GM12878 (cell line): ENCODE measurements at regions not wholly inside any gene's neighbourhood (a gene's known extent, or its start where the extent isn't known, plus 50 kb on each side); places are given as distances from the start of the nearest gene placed in this dataset.

Experiments
- ATAC-seq: fragments of 200-7000 bp; cut with Tn5 transposase; 3 replicates; pipeline ENCODE4 v1.9.1; 2020; ENCODE audit warnings: mild to moderate bottlenecking, moderate library complexity
- BruUV-seq: library from RNA; stranded (reverse); fragments of 400-500 nt; replicated peaks from 2 replicates; lab custom pipeline; 2021; lab: Mats Ljungman, UMichigan
- CTCF ChIA-PET: fragments of 300-600 bp; sonication (Branson Sonifier 250); formaldehyde crosslinking; extraction: SDS; loops from one replicate; lab custom pipeline; 2021; ENCODE audit warnings: inconsistent platforms; lab: Yijun Ruan, JAX
- POLR2A ChIA-PET: fragments of 350-600 bp; formaldehyde crosslinking; extraction: SDS; loops from one replicate; lab custom pipeline; 2021; ENCODE audit warnings: inconsistent platforms; lab: Charles Lee
- RAD21 ChIA-PET: fragments of 300-600 bp; sonication (Branson Sonifier 250); formaldehyde crosslinking; loops from one replicate; lab custom pipeline; 2023; ENCODE audit warnings: antibody characterized with exemption; ENCODE audit not compliant: unreplicated experiment; lab: Charles Lee
- SMC1A ChIA-PET: fragments of 300-600 bp; sonication (Branson Sonifier 250); formaldehyde crosslinking; loops from one replicate; lab custom pipeline; 2023; ENCODE audit not compliant: unreplicated experiment, uncharacterized antibody; lab: Charles Lee
- DNase-seq: peaks from one replicate; pipeline ENCODE4 v3.0.0-alpha.2; 2011; ENCODE audit warnings: low read depth, low spot score
- FAIRE-seq: peaks from 3 replicates; lab custom pipeline; 2011; peaks lifted over from hg19 to GRCh38; lab: Jason Lieb, UNC
- H2AFZ ChIP-seq: 2 replicates; pipeline ENCODE4 v1.6.0; 2011; ENCODE audit warnings: low read depth, low read length, control low read depth; ENCODE audit not compliant: control insufficient read depth
- H3K27ac ChIP-seq: 2 replicates; pipeline ENCODE4 v1.5.1; 2011; ENCODE audit warnings: control low read depth; ENCODE audit not compliant: control insufficient read depth, insufficient read depth
- H3K27me3 ChIP-seq, 2 experiments: replicated peaks in 1 of 2; 2 replicates each; pipeline versions ENCODE4 v1.6.0 to v1.6.1; 2011; ENCODE audit warnings: low read length in 1 of 2; ENCODE audit not compliant: control insufficient read depth in 2 of 2, insufficient read depth in 2 of 2
- H3K36me3 ChIP-seq, 2 experiments: 2 replicates each; pipeline ENCODE4 v1.5.1; 2011; ENCODE audit warnings: low read length in 1 of 2; ENCODE audit not compliant: control insufficient read depth in 2 of 2, insufficient read depth in 2 of 2
- H3K4me1 ChIP-seq: 2 replicates; pipeline ENCODE4 v1.6.1; 2011; ENCODE audit warnings: mild to moderate bottlenecking, low read length, moderate library complexity, mixed read lengths; ENCODE audit not compliant: control insufficient read depth, insufficient read depth
- H3K4me2 ChIP-seq: 2 replicates; pipeline ENCODE4 v1.6.0; 2011; ENCODE audit warnings: control low read depth; ENCODE audit not compliant: control insufficient read depth, insufficient read depth
- H3K4me3 ChIP-seq: fragments of 200-600 bp; sonication (generic); 2 replicates; pipeline ENCODE4 v1.5.1; 2016
- H3K79me2 ChIP-seq: 2 replicates; pipeline ENCODE4 v1.6.0; 2011; ENCODE audit warnings: low read length; ENCODE audit not compliant: control insufficient read depth, insufficient read depth
- H3K9ac ChIP-seq: 2 replicates; pipeline ENCODE4 v1.8.0; 2011; ENCODE audit warnings: low read length, control low read depth, mixed read lengths; ENCODE audit not compliant: control insufficient read depth, insufficient read depth
- H3K9me3 ChIP-seq: replicated peaks from 3 replicates; pipeline ENCODE4 v1.5.1; 2011; ENCODE audit warnings: mild to moderate bottlenecking, low read length; ENCODE audit not compliant: control insufficient read depth, insufficient read depth
- H4K20me1 ChIP-seq: 2 replicates; pipeline ENCODE4 v1.6.0; 2011; ENCODE audit not compliant: control insufficient read depth, insufficient read depth
- ATF2 ChIP-seq: IDR thresholded peaks from 2 replicates; pipeline ENCODE4 v1.6.1; 2012; ENCODE audit warnings: low read length, inconsistent platforms
- BHLHE40 ChIP-seq, 2 experiments: fragments of 450-650 bp in 1 of 2; IDR thresholded peaks; 2 replicates each; pipeline ENCODE4 v1.6.1; 2011 to 2017; ENCODE audit warnings: low read depth in 2 of 2, borderline replicate concordance in 1 of 2, improper control_type of control experiment in 1 of 2, low read length in 1 of 2, mild to moderate bottlenecking in 1 of 2
- CHD1 ChIP-seq: IDR thresholded peaks from 2 replicates; pipeline ENCODE4 v1.6.1; 2012; ENCODE audit warnings: low read depth, low read length, improper control_type of control experiment
- PBX3 ChIP-seq: IDR thresholded peaks from 2 replicates; pipeline ENCODE4 v1.6.1; 2011; ENCODE audit warnings: mild to moderate bottlenecking, low read depth, low read length, moderate library complexity; ENCODE audit not compliant: insufficient replicate concordance
- RAD51 ChIP-seq: fragments of 450-650 bp; IDR thresholded peaks from 2 replicates; pipeline ENCODE4 v1.6.1; 2016; ENCODE audit warnings: moderate library complexity, mild to moderate bottlenecking, inconsistent platforms
- SIX5 ChIP-seq: IDR thresholded peaks from 2 replicates; pipeline ENCODE4 v1.6.1; 2011; ENCODE audit warnings: mild to moderate bottlenecking, low read depth, low read length, moderate library complexity; ENCODE audit not compliant: severe bottlenecking
- SMAD5 ChIP-seq: IDR thresholded peaks from 2 replicates; pipeline ENCODE4 v1.6.1; 2016; ENCODE audit warnings: antibody characterized with exemption, low read depth
- ZNF274 ChIP-seq: IDR thresholded peaks from one replicate; pipeline ENCODE4 v1.8.0; 2011; ENCODE audit not compliant: insufficient read length, insufficient read depth
- WGBS: methylation state at CpG from one replicate; pipeline ENCODE4 v1.1.6; 2016; ENCODE audit warnings: low lambda C conversion rate; ENCODE audit not compliant: insufficient replicate concordance, insufficient coverage; ENCODE audit errors: missing lambda C conversion rate; 5-methylcytosine and 5-hydroxymethylcytosine counted together
- in situ Hi-C: fragments of 300-500 bp; cut with MboI; formaldehyde crosslinking; loops from 9 replicates; pipeline ENCODE4 v1.14.3; 2018; ENCODE audit warnings: mixed read lengths
- intact Hi-C: fragments of 100-400 bp; cut with micrococcal nuclease; formaldehyde crosslinking; loops from one replicate; pipeline ENCODE4 v1.14.2; 2022; ENCODE audit not compliant: unreplicated experiment

GRCh38 chr3:80043226-80043625 is 275.4 kb upstream of the ROBO1 start:
- H3K4me2 ChIP-seq, result no peak overlapping the region
- H3K36me3 ChIP-seq, result no peaks in the 10 kb centered on the region
- ChIA-PET SMC1A (interaction anchor here (1.1 kb wide), 1 partner anchor 12 kb away, joined by 3 read pairs; no protein-coding TSS in a partner anchor), RAD21 (no interaction called here), CTCF (no interaction called here), POLR2A (no interaction called here)
- no peak overlapping the region for H3K4me3 ChIP-seq
- 20% methylated on average over 4 of the region's 4 CpGs for WGBS
- no peak overlapping the region for H3K27ac ChIP-seq
- no peak for ATAC-seq
- H3K79me2 ChIP-seq, result no peaks in the 10 kb centered on the region
- no peak overlapping the region for H2AFZ ChIP-seq
- in situ Hi-C loops, result no loop called here
- FAIRE-seq, result no peak
- intact Hi-C loops, result no loop called here
- H3K4me1 ChIP-seq, result no peaks in the 10 kb centered on the region
- H4K20me1 ChIP-seq, result no peaks in the 10 kb centered on the region
- no peak overlapping the region for H3K9ac ChIP-seq
- H3K9me3 ChIP-seq, result no peaks in the 10 kb centered on the region
- no peak for DNase-seq
- TF ChIP-seq RAD51 (no peak), SIX5 (no peak), BHLHE40 (IDR thresholded peaks at IDR 0.05; ENCODE audit: borderline replicate concordance in 1 of 2, low read depth in 2 of 2, low read length in 1 of 2) (no peak), PBX3 (no peak), SMAD5 (no peak), CHD1 (no peak)
- no TSS peak for BruUV-seq
- no peaks in the 10 kb centered on the region for H3K27me3 ChIP-seq

- no peak overlapping the region for H3K27ac ChIP-seq
- H3K9ac ChIP-seq, result no peak overlapping the region
- SMC1A ChIA-PET, result no interaction called here
- FAIRE-seq (no peak), DNase-seq (no peak), ATAC-seq (no peak)
- RAD21 ChIA-PET, result no interaction called here
- no peaks in the 10 kb centered on the region for H4K20me1 ChIP-seq
- CTCF ChIA-PET, result no interaction called here
- 0% methylated on average over 2 of the region's 2 CpGs for WGBS
- no TSS peak for BruUV-seq
- H2AFZ ChIP-seq, result no peak overlapping the region
- H3K36me3 ChIP-seq, result no peaks in the 10 kb centered on the region
- H3K9me3 ChIP-seq, result no peaks in the 10 kb centered on the region
- in situ Hi-C loops, result no loop called here
- H3K79me2 ChIP-seq, result no peaks in the 10 kb centered on the region
- POLR2A ChIA-PET, result no interaction called here
- TF ChIP-seq ZNF274 (no peak), ATF2 (no peak)
- no peak overlapping the region for H3K4me3 ChIP-seq
- no peak overlapping the region for H3K4me2 ChIP-seq
- no peaks in the 10 kb centered on the region for H3K27me3 ChIP-seq
- intact Hi-C loops, result no loop called here
- H3K4me1 ChIP-seq, result no peaks in the 10 kb centered on the region
Measured at GRCh38 chr3:80040067-80040466, 272.3 kb upstream of the ROBO1 start.
